SK-N-SH (cell line): ENCODE measurements at regions not wholly inside any gene's neighbourhood (a gene's known extent, or its start where the extent isn't known, plus 50 kb on each side); places are given as distances from the start of the nearest gene placed in this dataset.

ENCODE experiments used
- CTCF ChIA-PET: fragments of 300-600, 350-600 bp; formaldehyde crosslinking; extraction: SDS; loops from one replicate; lab custom pipeline; 2021; lab: Yijun Ruan, JAX
- POLR2A ChIA-PET: fragments of 350-600 bp; sonication (Branson Sonifier 250); formaldehyde crosslinking; extraction: SDS; loops from one replicate; lab custom pipeline; 2020; ENCODE audit warnings: antibody characterized with exemption, inconsistent platforms; lab: Yijun Ruan, JAX
- DNase-seq: peaks from one replicate; pipeline ENCODE4 v3.0.0; 2012
- H2AFZ ChIP-seq: fragments of 200-600 bp; sonication (generic); 2 replicates; pipeline ENCODE4 v1.8.1; 2016; ENCODE audit warnings: antibody characterized with exemption, mild to moderate bottlenecking, low read depth
- H3F3A ChIP-seq: fragments of 200-600 bp; sonication (generic); replicated peaks from 2 replicates; pipeline ENCODE3; 2016; ENCODE audit warnings: antibody characterized with exemption, mild to moderate bottlenecking; ENCODE audit not compliant: insufficient read depth
- H3K27ac ChIP-seq, 2 experiments: fragments of 200-500 bp in 1 of 2; fragments of 200-600 bp in 1 of 2; sonication (Bioruptor generic) in 1 of 2; sonication (generic), shearing (Covaris generic) in 1 of 2; 2 replicates each; pipeline versions ENCODE4 v1.5.1 to v1.6.1; 2014 to 2016; ENCODE audit warnings: low read depth in 2 of 2, inconsistent platforms in 1 of 2, low read length in 1 of 2, mild to moderate bottlenecking in 1 of 2, mixed read lengths in 1 of 2
- H3K27me3 ChIP-seq: fragments of 200-600 bp; sonication (generic), shearing (Covaris generic); 2 replicates; pipeline ENCODE4 v1.6.1; 2016; ENCODE audit warnings: mixed run types; ENCODE audit not compliant: insufficient read depth
- H3K36me3 ChIP-seq, 2 experiments: fragments of 200-500 bp in 1 of 2; fragments of 200-600 bp in 1 of 2; sonication (Bioruptor generic) in 1 of 2; sonication (generic) in 1 of 2; replicated peaks in 1 of 2; 2 replicates each; pipeline versions ENCODE3 to v1.5.1; 2014 to 2016; ENCODE audit warnings: low read length in 1 of 2, mild to moderate bottlenecking in 1 of 2; ENCODE audit not compliant: insufficient read depth in 2 of 2, control insufficient read depth in 1 of 2
- H3K4me1 ChIP-seq, 2 experiments: fragments of 200-500 bp in 1 of 2; fragments of 200-600 bp in 1 of 2; sonication (Bioruptor generic) in 1 of 2; sonication (generic), shearing (Covaris generic) in 1 of 2; 2 replicates each; pipeline versions ENCODE4 v1.5.1 to v1.6.1; 2014 to 2016; ENCODE audit warnings: low read depth in 1 of 2, low read length in 1 of 2, mixed run types in 1 of 2; ENCODE audit not compliant: insufficient read depth in 2 of 2, control insufficient read depth in 1 of 2
- H3K4me2 ChIP-seq: fragments of 200-600 bp; sonication (generic), shearing (Covaris generic); 2 replicates; pipeline ENCODE4 v1.6.1; 2017; ENCODE audit warnings: mixed run types
- H3K4me3 ChIP-seq, 2 experiments: fragments of 200-500 bp in 1 of 2; fragments of 200-600 bp in 1 of 2; sonication (Bioruptor generic) in 1 of 2; sonication (generic), shearing (Covaris generic) in 1 of 2; 2 replicates each; pipeline versions ENCODE4 v1.5.1 to v1.8.1; 2014 to 2016; ENCODE audit warnings: low read depth in 2 of 2, inconsistent platforms in 1 of 2, low read length in 1 of 2, mild to moderate bottlenecking in 1 of 2, mixed read lengths in 1 of 2, moderate library complexity in 1 of 2
- H3K79me2 ChIP-seq: fragments of 200-600 bp; sonication (generic); 2 replicates; pipeline ENCODE4 v1.8.1; 2017; ENCODE audit warnings: mild to moderate bottlenecking; ENCODE audit not compliant: insufficient read depth
- H3K9ac ChIP-seq: fragments of 200-600 bp; sonication (generic); 2 replicates; pipeline ENCODE4 v1.6.1; 2017; ENCODE audit warnings: mixed run types
- H3K9me2 ChIP-seq: fragments of 200-600 bp; sonication (generic); 2 replicates; pipeline ENCODE4 v1.6.1; 2017; ENCODE audit warnings: mixed run types
- H3K9me3 ChIP-seq: fragments of 200-600 bp; sonication (generic); 2 replicates; pipeline ENCODE4 v1.6.1; 2017; ENCODE audit warnings: mixed run types, mild to moderate bottlenecking, moderate library complexity
- H4K20me1 ChIP-seq: fragments of 200-600 bp; sonication (generic); 2 replicates; pipeline ENCODE4 v1.6.1; 2017; ENCODE audit warnings: mild to moderate bottlenecking, mixed run types; ENCODE audit not compliant: insufficient read depth
- CHD2 ChIP-seq: fragments of 150-350 bp; IDR thresholded peaks from 2 replicates; pipeline ENCODE4 v1.6.1; 2018; ENCODE audit warnings: low read length; ENCODE audit not compliant: partially characterized antibody
- EZH2phosphoT487 ChIP-seq: fragments of 200-600 bp; sonication (generic); IDR thresholded peaks from 2 replicates; pipeline ENCODE4 v1.6.1; 2017; ENCODE audit warnings: low read depth, mixed run types, mild to moderate bottlenecking, antibody characterized with exemption, moderate library complexity, borderline replicate concordance
- FOXJ3 ChIP-seq: sonication (generic); formaldehyde crosslinking; IDR thresholded peaks from 2 replicates; pipeline ENCODE4 v1.5.1; 2020; ENCODE audit warnings: mild to moderate bottlenecking, missing genetic modification reagents
- GABPA ChIP-seq: IDR thresholded peaks from 2 replicates; pipeline ENCODE4 v1.4.0; 2012; ENCODE audit warnings: low read depth, mild to moderate bottlenecking
- GATA2 ChIP-seq: sonication (generic); formaldehyde crosslinking; IDR thresholded peaks from 2 replicates; pipeline ENCODE4 v1.5.0; 2020; ENCODE audit warnings: mild to moderate bottlenecking, missing genetic modification reagents
- JUND ChIP-seq: IDR thresholded peaks from 2 replicates; pipeline ENCODE4 v1.4.0; 2012
- MEF2A ChIP-seq: IDR thresholded peaks from 2 replicates; pipeline ENCODE4 v1.4.0; 2012; ENCODE audit warnings: low read depth, borderline replicate concordance
- MXI1 ChIP-seq: IDR thresholded peaks from 2 replicates; pipeline ENCODE4 v1.6.1; 2012; ENCODE audit warnings: mild to moderate bottlenecking, low read depth, low read length, improper control_type of control experiment
- NRF1 ChIP-seq: IDR thresholded peaks from 2 replicates; pipeline ENCODE4 v1.6.1; 2012; ENCODE audit warnings: low read depth, mild to moderate bottlenecking, low read length
- POLR2AphosphoS5 ChIP-seq: IDR thresholded peaks from 2 replicates; pipeline ENCODE4 v1.6.1; 2012; ENCODE audit warnings: low read depth, low read length
- RCOR1 ChIP-seq: fragments of 150-350 bp; IDR thresholded peaks from 2 replicates; pipeline ENCODE4 v1.6.1; 2017; ENCODE audit warnings: antibody characterized with exemption, low read length
- RXRA ChIP-seq: IDR thresholded peaks from 2 replicates; pipeline ENCODE4 v1.4.0; 2012; ENCODE audit warnings: low read depth, mild to moderate bottlenecking, borderline replicate concordance
- TCF12 ChIP-seq: IDR thresholded peaks from 2 replicates; pipeline ENCODE4 v1.4.0; 2012
- YY1 ChIP-seq: IDR thresholded peaks from 2 replicates; pipeline ENCODE4 v1.4.0; 2012; ENCODE audit warnings: low read depth, mild to moderate bottlenecking
- TF ChIP-seq, protein P1 (sequence below): IDR thresholded peaks from 2 replicates; pipeline ENCODE4 v1.4.0; 2012; ENCODE audit warnings: low read depth
- TF ChIP-seq, protein P2 (sequence below): fragments of 150-350 bp; IDR thresholded peaks from 2 replicates; pipeline ENCODE4 v1.6.1; 2017; ENCODE audit warnings: antibody characterized with exemption, low read length, low read depth, borderline replicate concordance
- TF ChIP-seq, protein P3 (sequence below): IDR thresholded peaks from 2 replicates; pipeline ENCODE4 v1.6.1; 2012; ENCODE audit warnings: mild to moderate bottlenecking, low read depth, low read length, moderate library complexity
- TF ChIP-seq, protein P4 (sequence below): fragments of 150-350 bp; IDR thresholded peaks from 2 replicates; pipeline ENCODE4 v1.6.1; 2016; ENCODE audit warnings: mild to moderate bottlenecking, low read depth, low read length
- TF ChIP-seq, protein P5 (sequence below): IDR thresholded peaks from 2 replicates; pipeline ENCODE4 v1.4.0; 2012; ENCODE audit warnings: low read depth, borderline replicate concordance
- TF ChIP-seq, protein P6 (sequence below): IDR thresholded peaks from 2 replicates; pipeline ENCODE4 v1.4.0; 2012; ENCODE audit warnings: low read depth, borderline replicate concordance

DNA sequence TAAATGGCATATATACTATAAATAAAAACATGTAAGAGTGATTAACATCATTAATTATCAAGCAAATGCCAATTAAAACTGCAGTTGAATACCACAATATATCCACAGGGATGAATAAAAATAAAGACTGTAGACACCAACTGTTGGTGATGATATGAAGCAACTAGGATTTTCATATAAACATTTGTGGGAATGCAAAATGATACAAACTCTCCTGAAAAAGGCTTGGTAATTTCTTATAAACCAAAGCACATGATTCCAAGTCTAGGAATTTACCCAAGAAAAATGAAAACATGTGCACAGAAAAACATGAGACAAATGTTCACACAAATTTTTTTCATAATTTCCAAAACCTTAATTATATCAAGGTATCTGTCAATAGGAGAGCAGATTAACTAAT lies 448.1 kb downstream of the ETV1 start:
- TF ChIP-seq CHD2 (no peak), MEF2A (no peak), FOXJ3 (CRISPR knock-in tag) (no peak), RCOR1 (no peak), EZH2phosphoT487 (no peak), TCF12 (no peak), RXRA (no peak), GABPA (no peak), MXI1 (no peak), NRF1 (no peak), POLR2AphosphoS5 (no peak), GATA2 (CRISPR knock-in tag) (no peak), JUND (no peak), YY1 (no peak)
- TF ChIP-seq, protein P1, sequence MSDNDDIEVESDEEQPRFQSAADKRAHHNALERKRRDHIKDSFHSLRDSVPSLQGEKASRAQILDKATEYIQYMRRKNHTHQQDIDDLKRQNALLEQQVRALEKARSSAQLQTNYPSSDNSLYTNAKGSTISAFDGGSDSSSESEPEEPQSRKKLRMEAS: no peak
- TF ChIP-seq, protein P2, sequence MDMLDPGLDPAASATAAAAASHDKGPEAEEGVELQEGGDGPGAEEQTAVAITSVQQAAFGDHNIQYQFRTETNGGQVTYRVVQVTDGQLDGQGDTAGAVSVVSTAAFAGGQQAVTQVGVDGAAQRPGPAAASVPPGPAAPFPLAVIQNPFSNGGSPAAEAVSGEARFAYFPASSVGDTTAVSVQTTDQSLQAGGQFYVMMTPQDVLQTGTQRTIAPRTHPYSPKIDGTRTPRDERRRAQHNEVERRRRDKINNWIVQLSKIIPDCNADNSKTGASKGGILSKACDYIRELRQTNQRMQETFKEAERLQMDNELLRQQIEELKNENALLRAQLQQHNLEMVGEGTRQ: no peak
- TF ChIP-seq, protein P3, sequence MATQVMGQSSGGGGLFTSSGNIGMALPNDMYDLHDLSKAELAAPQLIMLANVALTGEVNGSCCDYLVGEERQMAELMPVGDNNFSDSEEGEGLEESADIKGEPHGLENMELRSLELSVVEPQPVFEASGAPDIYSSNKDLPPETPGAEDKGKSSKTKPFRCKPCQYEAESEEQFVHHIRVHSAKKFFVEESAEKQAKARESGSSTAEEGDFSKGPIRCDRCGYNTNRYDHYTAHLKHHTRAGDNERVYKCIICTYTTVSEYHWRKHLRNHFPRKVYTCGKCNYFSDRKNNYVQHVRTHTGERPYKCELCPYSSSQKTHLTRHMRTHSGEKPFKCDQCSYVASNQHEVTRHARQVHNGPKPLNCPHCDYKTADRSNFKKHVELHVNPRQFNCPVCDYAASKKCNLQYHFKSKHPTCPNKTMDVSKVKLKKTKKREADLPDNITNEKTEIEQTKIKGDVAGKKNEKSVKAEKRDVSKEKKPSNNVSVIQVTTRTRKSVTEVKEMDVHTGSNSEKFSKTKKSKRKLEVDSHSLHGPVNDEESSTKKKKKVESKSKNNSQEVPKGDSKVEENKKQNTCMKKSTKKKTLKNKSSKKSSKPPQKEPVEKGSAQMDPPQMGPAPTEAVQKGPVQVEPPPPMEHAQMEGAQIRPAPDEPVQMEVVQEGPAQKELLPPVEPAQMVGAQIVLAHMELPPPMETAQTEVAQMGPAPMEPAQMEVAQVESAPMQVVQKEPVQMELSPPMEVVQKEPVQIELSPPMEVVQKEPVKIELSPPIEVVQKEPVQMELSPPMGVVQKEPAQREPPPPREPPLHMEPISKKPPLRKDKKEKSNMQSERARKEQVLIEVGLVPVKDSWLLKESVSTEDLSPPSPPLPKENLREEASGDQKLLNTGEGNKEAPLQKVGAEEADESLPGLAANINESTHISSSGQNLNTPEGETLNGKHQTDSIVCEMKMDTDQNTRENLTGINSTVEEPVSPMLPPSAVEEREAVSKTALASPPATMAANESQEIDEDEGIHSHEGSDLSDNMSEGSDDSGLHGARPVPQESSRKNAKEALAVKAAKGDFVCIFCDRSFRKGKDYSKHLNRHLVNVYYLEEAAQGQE: no peak
- TF ChIP-seq, protein P4, sequence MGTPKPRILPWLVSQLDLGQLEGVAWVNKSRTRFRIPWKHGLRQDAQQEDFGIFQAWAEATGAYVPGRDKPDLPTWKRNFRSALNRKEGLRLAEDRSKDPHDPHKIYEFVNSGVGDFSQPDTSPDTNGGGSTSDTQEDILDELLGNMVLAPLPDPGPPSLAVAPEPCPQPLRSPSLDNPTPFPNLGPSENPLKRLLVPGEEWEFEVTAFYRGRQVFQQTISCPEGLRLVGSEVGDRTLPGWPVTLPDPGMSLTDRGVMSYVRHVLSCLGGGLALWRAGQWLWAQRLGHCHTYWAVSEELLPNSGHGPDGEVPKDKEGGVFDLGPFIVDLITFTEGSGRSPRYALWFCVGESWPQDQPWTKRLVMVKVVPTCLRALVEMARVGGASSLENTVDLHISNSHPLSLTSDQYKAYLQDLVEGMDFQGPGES: no peak
- TF ChIP-seq, protein P5, sequence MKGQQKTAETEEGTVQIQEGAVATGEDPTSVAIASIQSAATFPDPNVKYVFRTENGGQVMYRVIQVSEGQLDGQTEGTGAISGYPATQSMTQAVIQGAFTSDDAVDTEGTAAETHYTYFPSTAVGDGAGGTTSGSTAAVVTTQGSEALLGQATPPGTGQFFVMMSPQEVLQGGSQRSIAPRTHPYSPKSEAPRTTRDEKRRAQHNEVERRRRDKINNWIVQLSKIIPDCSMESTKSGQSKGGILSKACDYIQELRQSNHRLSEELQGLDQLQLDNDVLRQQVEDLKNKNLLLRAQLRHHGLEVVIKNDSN: no peak
- TF ChIP-seq, protein P6, sequence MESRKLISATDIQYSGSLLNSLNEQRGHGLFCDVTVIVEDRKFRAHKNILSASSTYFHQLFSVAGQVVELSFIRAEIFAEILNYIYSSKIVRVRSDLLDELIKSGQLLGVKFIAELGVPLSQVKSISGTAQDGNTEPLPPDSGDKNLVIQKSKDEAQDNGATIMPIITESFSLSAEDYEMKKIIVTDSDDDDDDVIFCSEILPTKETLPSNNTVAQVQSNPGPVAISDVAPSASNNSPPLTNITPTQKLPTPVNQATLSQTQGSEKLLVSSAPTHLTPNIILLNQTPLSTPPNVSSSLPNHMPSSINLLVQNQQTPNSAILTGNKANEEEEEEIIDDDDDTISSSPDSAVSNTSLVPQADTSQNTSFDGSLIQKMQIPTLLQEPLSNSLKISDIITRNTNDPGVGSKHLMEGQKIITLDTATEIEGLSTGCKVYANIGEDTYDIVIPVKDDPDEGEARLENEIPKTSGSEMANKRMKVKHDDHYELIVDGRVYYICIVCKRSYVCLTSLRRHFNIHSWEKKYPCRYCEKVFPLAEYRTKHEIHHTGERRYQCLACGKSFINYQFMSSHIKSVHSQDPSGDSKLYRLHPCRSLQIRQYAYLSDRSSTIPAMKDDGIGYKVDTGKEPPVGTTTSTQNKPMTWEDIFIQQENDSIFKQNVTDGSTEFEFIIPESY: no peak

More for the DNA sequence above, 448.1 kb downstream of the ETV1 start:
- Histone ChIP-seq H3K79me2 (no peaks in the 10 kb centered on the region), H3K9me3 (no peaks in the 10 kb centered on the region), H3K4me1 (no peaks in the 10 kb centered on the region), H3K4me2 (no peak overlapping the region), H2AFZ (no peak overlapping the region), H3K4me3 (no peak overlapping the region), H3F3A (no peaks in the 10 kb centered on the region), H3K36me3 (no peaks in the 10 kb centered on the region), H4K20me1 (no peaks in the 10 kb centered on the region), H3K27ac (no peak overlapping the region), H3K9ac (no peak overlapping the region), H3K9me2 (no peaks in the 10 kb centered on the region), H3K27me3 (no peaks in the 10 kb centered on the region)
- ChIA-PET POLR2A (no interaction called here), CTCF (no interaction called here)
- DNase-seq: no peak
